Nephron (organoid): ENCODE measurements at regions not wholly inside any gene's neighbourhood (a gene's known extent, or its start where the extent isn't known, plus 50 kb on each side); places are given as distances from the start of the nearest gene placed in this dataset.

Experiments
- H3K27ac Mint-ChIP-seq, 3 experiments: 2 replicates each; pipeline ENCODE4 v1.8.0; 2020; ENCODE audit warnings: mixed read lengths in 3 of 3, mild to moderate bottlenecking in 2 of 3, moderate library complexity in 1 of 3
- H3K27me3 Mint-ChIP-seq: 2 replicates; pipeline ENCODE4 v1.8.0; 2021; ENCODE audit warnings: low read depth, mild to moderate bottlenecking, moderate library complexity, mixed read lengths
- H3K36me3 Mint-ChIP-seq: 2 replicates; pipeline ENCODE4 v1.8.0; 2020; ENCODE audit warnings: low read depth, mixed read lengths
- H3K4me1 Mint-ChIP-seq: 2 replicates; pipeline ENCODE4 v1.8.0; 2020; ENCODE audit warnings: mixed read lengths
- H3K4me3 Mint-ChIP-seq, 3 experiments: 2 replicates each; pipeline ENCODE4 v1.8.0; 2020; ENCODE audit warnings: mild to moderate bottlenecking in 3 of 3, mixed read lengths in 3 of 3, moderate library complexity in 2 of 3
- H3K9me3 Mint-ChIP-seq: 2 replicates; pipeline ENCODE4 v1.8.0; 2020; ENCODE audit warnings: mixed read lengths
- TF ChIP-seq, protein P1 (sequence below), 3 experiments: fragments of 200-600 bp; sonication (generic); IDR thresholded peaks; one replicate each; pipeline ENCODE4 v1.5.0; 2021; ENCODE audit warnings: antibody characterized with exemption in 3 of 3; ENCODE audit not compliant: unreplicated experiment in 3 of 3

GRCh38 chr15:46131876-46132275 lies 497.0 kb downstream of the SQOR start:
- H3K36me3 Mint-ChIP-seq: no peaks in the 10 kb centered on the region
- no peak overlapping the region for H3K4me3 Mint-ChIP-seq
- H3K4me1 Mint-ChIP-seq: no peaks in the 10 kb centered on the region
- H3K9me3 Mint-ChIP-seq: peaks cover 33% of the 10 kb centered on the region
- no peak overlapping the region for H3K27ac Mint-ChIP-seq
- H3K27me3 Mint-ChIP-seq: no peaks in the 10 kb centered on the region
- TF ChIP-seq, protein P1, sequence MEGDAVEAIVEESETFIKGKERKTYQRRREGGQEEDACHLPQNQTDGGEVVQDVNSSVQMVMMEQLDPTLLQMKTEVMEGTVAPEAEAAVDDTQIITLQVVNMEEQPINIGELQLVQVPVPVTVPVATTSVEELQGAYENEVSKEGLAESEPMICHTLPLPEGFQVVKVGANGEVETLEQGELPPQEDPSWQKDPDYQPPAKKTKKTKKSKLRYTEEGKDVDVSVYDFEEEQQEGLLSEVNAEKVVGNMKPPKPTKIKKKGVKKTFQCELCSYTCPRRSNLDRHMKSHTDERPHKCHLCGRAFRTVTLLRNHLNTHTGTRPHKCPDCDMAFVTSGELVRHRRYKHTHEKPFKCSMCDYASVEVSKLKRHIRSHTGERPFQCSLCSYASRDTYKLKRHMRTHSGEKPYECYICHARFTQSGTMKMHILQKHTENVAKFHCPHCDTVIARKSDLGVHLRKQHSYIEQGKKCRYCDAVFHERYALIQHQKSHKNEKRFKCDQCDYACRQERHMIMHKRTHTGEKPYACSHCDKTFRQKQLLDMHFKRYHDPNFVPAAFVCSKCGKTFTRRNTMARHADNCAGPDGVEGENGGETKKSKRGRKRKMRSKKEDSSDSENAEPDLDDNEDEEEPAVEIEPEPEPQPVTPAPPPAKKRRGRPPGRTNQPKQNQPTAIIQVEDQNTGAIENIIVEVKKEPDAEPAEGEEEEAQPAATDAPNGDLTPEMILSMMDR (IDR thresholded peaks at IDR 0.05; ENCODE audit: unreplicated experiment in 3 of 3): no peak

- Mint-ChIP-seq H3K36me3 (no peaks in the 10 kb centered on the region), H3K27me3 (no peaks in the 10 kb centered on the region), H3K27ac (no peak overlapping the region), H3K9me3 (peaks cover 18% of the 10 kb centered on the region), H3K4me1 (no peaks in the 10 kb centered on the region), H3K4me3 (no peak overlapping the region)
- TF ChIP-seq, protein P1 (IDR thresholded peaks at IDR 0.05; ENCODE audit: unreplicated experiment in 3 of 3): no peak
These were observed 502.6 kb downstream of the SQOR start for GRCh38 chr15:46137443-46137842.

DNA sequence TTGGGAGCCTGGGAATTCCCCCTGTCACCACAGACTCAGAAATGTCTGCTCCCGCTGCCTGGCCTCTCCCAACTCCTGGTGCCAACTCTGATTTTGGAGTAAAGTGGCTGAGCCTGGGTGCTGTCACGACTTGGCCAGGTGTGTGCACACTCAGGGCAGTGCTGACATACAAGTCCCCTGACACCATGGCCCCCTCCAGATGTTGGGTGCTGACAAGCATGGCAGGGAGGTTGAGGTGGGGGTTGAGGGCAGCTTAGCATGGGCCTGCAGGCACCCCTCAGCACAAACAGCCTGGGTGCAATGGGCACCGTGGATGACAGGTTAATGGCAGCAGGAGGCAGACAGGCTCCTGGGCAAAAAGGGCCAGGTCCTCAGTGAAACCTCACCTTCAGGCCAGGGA lies 511.2 kb downstream of the SQOR start:
- H3K4me3 Mint-ChIP-seq: no peak overlapping the region
- no peaks in the 10 kb centered on the region for H3K27me3 Mint-ChIP-seq
- no peaks in the 10 kb centered on the region for H3K36me3 Mint-ChIP-seq
- TF ChIP-seq, protein P1 (IDR thresholded peaks at IDR 0.05; ENCODE audit: unreplicated experiment in 3 of 3): no peak
- H3K9me3 Mint-ChIP-seq: peaks cover 4% of the 10 kb centered on the region
- no peaks in the 10 kb centered on the region for H3K4me1 Mint-ChIP-seq
- H3K27ac Mint-ChIP-seq: no peak overlapping the region

- Mint-ChIP-seq H3K36me3 (no peaks in the 10 kb centered on the region), H3K4me3 (no peak overlapping the region), H3K9me3 (peaks cover 4% of the 10 kb centered on the region), H3K27me3 (no peaks in the 10 kb centered on the region), H3K27ac (no peak overlapping the region), H3K4me1 (no peaks in the 10 kb centered on the region)
- TF ChIP-seq, protein P1 (IDR thresholded peaks at IDR 0.05; ENCODE audit: unreplicated experiment in 3 of 3): no peak
These were observed 512.1 kb downstream of the SQOR start for GRCh38 chr15:46146915-46147314.

DNA sequence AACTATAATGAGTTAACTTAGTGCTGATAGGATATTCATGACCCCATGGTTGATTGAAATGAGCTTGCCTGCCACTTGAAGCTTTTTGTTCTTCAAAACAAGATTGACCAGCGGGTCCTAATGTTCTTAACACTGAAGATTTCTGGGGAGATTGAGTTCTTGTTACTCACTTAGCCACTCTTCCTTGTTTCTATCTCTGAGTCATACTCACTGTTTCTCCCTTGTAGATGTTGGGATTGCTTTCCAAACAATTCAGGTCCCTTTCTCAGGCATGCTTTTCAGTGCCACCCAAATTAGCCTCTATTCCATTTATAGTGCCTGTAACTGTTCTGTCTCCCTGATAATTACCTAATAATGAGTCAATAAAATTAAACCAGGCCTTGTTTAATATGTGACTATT lies 517.0 kb downstream of the SQOR start:
- Mint-ChIP-seq H3K36me3 (no peaks in the 10 kb centered on the region), H3K4me3 (no peak overlapping the region), H3K27ac (no peak overlapping the region), H3K9me3 (no peaks in the 10 kb centered on the region), H3K27me3 (peaks cover 3% of the 10 kb centered on the region), H3K4me1 (no peaks in the 10 kb centered on the region)
- TF ChIP-seq, protein P1 (IDR thresholded peaks at IDR 0.05; ENCODE audit: unreplicated experiment in 3 of 3): no peak

DNA sequence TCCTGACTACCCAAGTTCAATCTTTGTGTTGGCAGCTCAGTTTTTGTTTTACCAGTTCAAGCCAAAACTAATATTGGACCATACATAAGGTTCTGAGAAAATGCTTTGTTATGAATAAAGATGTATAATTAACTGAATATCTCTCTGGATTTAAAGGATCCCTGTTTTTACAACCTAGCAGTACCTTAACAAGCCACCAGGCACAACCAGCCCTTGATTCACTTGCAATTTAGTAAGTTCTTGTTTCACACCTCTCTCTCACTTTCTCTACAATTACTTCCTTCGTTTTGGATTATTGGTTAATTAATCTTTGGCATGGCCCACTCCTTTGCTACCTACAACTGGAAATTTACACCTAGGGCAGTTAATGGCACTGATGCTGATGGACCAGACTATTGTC lies 531.9 kb downstream of the SQOR start:
- no peaks in the 10 kb centered on the region for H3K4me1 Mint-ChIP-seq
- H3K27ac Mint-ChIP-seq: no peak overlapping the region
- H3K9me3 Mint-ChIP-seq: peaks cover 18% of the 10 kb centered on the region
- TF ChIP-seq, protein P1 (IDR thresholded peaks at IDR 0.05; ENCODE audit: unreplicated experiment in 3 of 3): no peak
- no peaks in the 10 kb centered on the region for H3K36me3 Mint-ChIP-seq
- H3K4me3 Mint-ChIP-seq: no peak overlapping the region
- H3K27me3 Mint-ChIP-seq: no peaks in the 10 kb centered on the region
